Heart left ventricle (tissue), 16 donors: ENCODE measurements at regions not wholly inside any gene's neighbourhood (a gene's known extent, or its start where the extent isn't known, plus 50 kb on each side); places are given as distances from the start of the nearest gene placed in this dataset.
"Not testable (repeated sequence)": the region's sequence is repeated elsewhere in the genome, so short reads cannot be mapped to it uniquely, and the experiment has no call there.

Source experiments
- ATAC-seq, 4 donors: fragments of 200-7000 bp; cut with Tn5 transposase; one replicate each; pipeline ENCODE4 v1.9.1; 2020 to 2022; ENCODE audit warnings: moderate library complexity in 4 of 4, mild to moderate bottlenecking in 3 of 4, moderate number of reproducible peaks in 1 of 4
- DNase-seq, 5 donors: peaks; one replicate each; pipeline ENCODE4 v3.0.0-alpha.2; 2020
- H3K27ac ChIP-seq, 12 donors: fragments of 200-600 bp; sonication (generic) in 4 of 12; one replicate each; pipeline versions ENCODE4 v1.5.0 to v1.8.0; 2016 to 2022; ENCODE audit warnings: mild to moderate bottlenecking in 2 of 12
- H3K27me3 ChIP-seq, 9 donors: fragments of 200-600 bp; sonication (generic) in 2 of 9; one replicate each; pipeline versions ENCODE4 v1.5.1 to v1.8.0; 2016 to 2022; ENCODE audit warnings: mild to moderate bottlenecking in 3 of 9
- H3K36me3 ChIP-seq, 9 donors: fragments of 200-600 bp; sonication (generic) in 2 of 9; one replicate each; pipeline versions ENCODE4 v1.5.0 to v1.8.0; 2018 to 2022; ENCODE audit warnings: mild to moderate bottlenecking in 2 of 9
- H3K4me1 ChIP-seq, 12 donors: fragments of 200-600 bp; sonication (generic) in 4 of 12; one replicate each; pipeline versions ENCODE4 v1.5.0 to v1.8.0; 2016 to 2022; ENCODE audit warnings: mild to moderate bottlenecking in 3 of 12
- H3K4me3 ChIP-seq, 12 donors: fragments of 200-600 bp; sonication (generic) in 4 of 12; one replicate each; pipeline versions ENCODE4 v1.5.0 to v1.8.0; 2017 to 2022; ENCODE audit warnings: mild to moderate bottlenecking in 9 of 12, moderate library complexity in 4 of 12
- H3K9me3 ChIP-seq, 12 donors: fragments of 200-600 bp; sonication (generic) in 4 of 12; one replicate each; pipeline versions ENCODE4 v1.5.0 to v1.8.0; 2016 to 2022; ENCODE audit warnings: mild to moderate bottlenecking in 1 of 12
- CTCF ChIP-seq, 12 donors: fragments of 200-600 bp; sonication (generic) in 4 of 12; IDR thresholded peaks; one replicate each; pipeline versions ENCODE4 v1.5.0 to v1.8.0; 2018 to 2022; ENCODE audit warnings: antibody characterized with exemption in 12 of 12, mild to moderate bottlenecking in 5 of 12
- POLR2A ChIP-seq, 2 donors: fragments of 450-650 bp; IDR thresholded peaks; one replicate each; pipeline ENCODE4 v1.6.1; 2017; ENCODE audit warnings: antibody characterized with exemption in 2 of 2, mild to moderate bottlenecking in 2 of 2, moderate library complexity in 2 of 2
- WGBS, 4 donors: extraction: QIAGEN DNeasy Blood & Tissue Kit in 2 of 4; methylation state at CpG; one replicate each; pipeline versions ENCODE4 v1.1.5 to v1.1.7; 2013 to 2018; 5-methylcytosine and 5-hydroxymethylcytosine counted together
- intact Hi-C, 10 donors: fragments of 100-400 bp; cut with DNase I; formaldehyde crosslinking; loops; one replicate each; pipeline versions ENCODE4 v1.11.1 to v1.14.2; 2022
- donor health status: ischemic (EF 13 %, LVEDD 7.1; RV severe dilation, severe dysfunction).
- donor health status: healthy with polysubstance abuse.
- donor health status: DM: no; HTN: yes; CAD: no.
- donor health status: DM: no; HTN: no; CAD: no.
- donor health status: ischemic (EF 25% LVEDD 6.9; RV normal size, moderate dysfunction).
- donor health status: ischemic (EF 25% LVEDD 5.7; RV mildly dilated, moderate dysfunction).
- donor health status: healthy.
- donor health status: DM: yes; HTN: yes; CAD: no.
- donor health status: ischemic (EF 35%, LVEDD 5.7; RV mildly dilated, moderate dysfunction).
- donor health status: nonischemic (EF 11% LVEDD 7.7; RV severe dilation, severe dysfunction).
- donor health status: DM: yes; HTN: yes; CAD: no.
- donor health status: PGD.
- donor health status: ischemic (EF 29% LVEDD 5.4; RV normal size, mild dysfunction).
- donor health status: nonischemic (EF 23%, LVEDD 6.1; RV moderate dilation, normal function).

GRCh38 chr7:81150951-81151361 is 232.1 kb upstream of the SEMA3C start:
- H3K36me3 ChIP-seq: no peaks in the 10 kb centered on the region
- WGBS, 4 donors: 18 to 43% (median 36%) methylated on average over 1 of the region's 1 CpG
- intact Hi-C loops: no loop called here
- H3K4me3 ChIP-seq: no peak overlapping the region
- H3K27me3 ChIP-seq: no peaks in the 10 kb centered on the region
- DNase-seq: peak in 2 of 5 donors; percentile 30 to 43
- no peak for TF ChIP-seq CTCF (IDR thresholded peaks at IDR 0.05)
- no peak for TF ChIP-seq POLR2A (IDR thresholded peaks at IDR 0.05)
- H3K4me1 ChIP-seq: peaks cover 0 to 6% (median 0%) of the 10 kb centered on the region in 12 donors
- ATAC-seq: peak; percentile 75 to 97 (median 88)
- H3K27ac ChIP-seq: peak overlapping the region in 2 of 12 donors; percentile 1 to 44
- no peaks in the 10 kb centered on the region for H3K9me3 ChIP-seq

- WGBS, 4 donors: 55 to 73% (median 63%) methylated on average over 2 of the region's 2 CpGs
- H3K4me1 ChIP-seq: peaks cover 0 to 5% (median 0%) of the 10 kb centered on the region in 12 donors
- intact Hi-C loops: no loop called here
Observed at GRCh38 chr7:81143856-81144255, 225.0 kb upstream of the SEMA3C start.

GRCh38 chr7:81141257-81142205 is 222.7 kb upstream of the SEMA3C start:
- ATAC-seq: peak in 2 of 4 donors; percentile 46 to 57
- 90 to 96% (median 92%) methylated on average over 19 to 45 of the region's 45 CpGs for WGBS, 4 donors
- H3K4me3 ChIP-seq, H3K27me3 ChIP-seq, H3K36me3 ChIP-seq, H3K9me3 ChIP-seq, DNase-seq, intact Hi-C loops, H3K4me1 ChIP-seq: not testable (repeated sequence)
- H3K27ac ChIP-seq: peak overlapping the region in 1 of 12 donors; percentile 48

More at GRCh38 chr7:81143856-81144255, 225.0 kb upstream of the SEMA3C start:
- H3K36me3 ChIP-seq: no peaks in the 10 kb centered on the region
- DNase-seq: no peak
- H3K9me3 ChIP-seq: no peaks in the 10 kb centered on the region
- TF ChIP-seq CTCF (IDR thresholded peaks at IDR 0.05) (no peak), POLR2A (IDR thresholded peaks at IDR 0.05) (no peak)
- no peak overlapping the region for H3K27ac ChIP-seq
- H3K4me3 ChIP-seq: no peak overlapping the region
- no peak for ATAC-seq
- no peaks in the 10 kb centered on the region for H3K27me3 ChIP-seq

GRCh38 chr7:81140775-81141174 is 221.9 kb upstream of the SEMA3C start:
- DNase-seq: no peak
- TF ChIP-seq CTCF (IDR thresholded peaks at IDR 0.05) (no peak), POLR2A (IDR thresholded peaks at IDR 0.05) (no peak)
- H3K4me1 ChIP-seq: peaks cover 0 to 5% (median 0%) of the 10 kb centered on the region in 12 donors
- H3K4me3 ChIP-seq: no peak overlapping the region
- H3K9me3 ChIP-seq: peaks cover 0 to 7% (median 0%) of the 10 kb centered on the region in 12 donors
- no peaks in the 10 kb centered on the region for H3K36me3 ChIP-seq
- peak in 3 of 4 donors; percentile 42 to 49 (median 44) for ATAC-seq
- intact Hi-C loops: no loop called here
- peak overlapping the region in 2 of 12 donors; percentile 29 to 48 for H3K27ac ChIP-seq
- H3K27me3 ChIP-seq: no peaks in the 10 kb centered on the region
- 75 to 87% (median 82%) methylated on average over 3 of the region's 3 CpGs for WGBS, 4 donors
